ENCODE measurements at regions not wholly inside any gene's neighbourhood (a gene's known extent, or its start where the extent isn't known, plus 50 kb on each side); places are given as distances from the start of the nearest gene placed in this dataset.
"Not testable (repeated sequence)": the region's sequence is repeated elsewhere in the genome, so short reads cannot be mapped to it uniquely, and the experiment has no call there.

DNA sequence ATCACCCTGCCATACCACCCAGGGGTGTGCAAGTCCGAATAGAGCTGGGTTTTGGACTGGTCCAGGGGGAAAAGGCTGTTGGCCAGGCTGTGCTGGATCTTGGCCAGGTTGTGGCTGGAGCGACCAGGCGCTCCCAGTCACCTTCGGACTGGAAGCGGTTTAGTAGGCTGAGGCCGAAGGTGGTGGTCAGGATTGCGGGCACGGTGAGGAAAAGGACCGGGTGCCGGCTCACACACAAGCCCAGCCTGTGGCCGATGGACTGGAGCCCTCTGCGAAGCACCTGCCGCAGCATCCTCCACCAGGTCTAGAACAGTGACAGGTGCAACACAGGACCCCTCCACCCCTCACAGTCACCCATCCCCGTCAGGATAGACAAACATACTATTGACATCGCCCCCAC, 590.6 kb upstream of the PTCHD4 start:
- no peaks in the 10 kb centered on the region for H3K27me3 ChIP-seq (ENCODE audit: control insufficient read depth in 1 of 2, insufficient read depth in 2 of 2, low read length in 2 of 2)
- H3K27ac ChIP-seq (ENCODE audit: low read length): no peak overlapping the region
- no peaks in the 10 kb centered on the region for H3K4me1 ChIP-seq (ENCODE audit: control insufficient read depth, insufficient read depth, low read length)
- no peaks in the 10 kb centered on the region for H3K36me3 ChIP-seq (ENCODE audit: control insufficient read depth in 2 of 2, insufficient read depth in 2 of 2, low read length in 2 of 2)
- H3K4me3 ChIP-seq (ENCODE audit: low read length in 2 of 2): no peak overlapping the region
- no peak overlapping the region for H3K9ac ChIP-seq (ENCODE audit: low read length in 2 of 2)
- no peaks in the 10 kb centered on the region for H3K9me3 ChIP-seq (ENCODE audit: control insufficient read depth in 2 of 2, low read length in 2 of 2)

GRCh38 chr6:48695872-48696271, 584.9 kb upstream of the PTCHD4 start:
- H3K27me3 ChIP-seq (ENCODE audit: control insufficient read depth in 1 of 2, insufficient read depth in 2 of 2, low read length in 2 of 2): no peaks in the 10 kb centered on the region
- no peaks in the 10 kb centered on the region for H3K4me1 ChIP-seq (ENCODE audit: control insufficient read depth, insufficient read depth, low read length)
- H3K9ac ChIP-seq (ENCODE audit: low read length in 2 of 2): no peak overlapping the region
- H3K4me3 ChIP-seq (ENCODE audit: low read length in 2 of 2): no peak overlapping the region
- no peaks in the 10 kb centered on the region for H3K36me3 ChIP-seq (ENCODE audit: control insufficient read depth in 2 of 2, insufficient read depth in 2 of 2, low read length in 2 of 2)
- no peaks in the 10 kb centered on the region for H3K9me3 ChIP-seq (ENCODE audit: control insufficient read depth in 2 of 2, low read length in 2 of 2)
- no peak overlapping the region for H3K27ac ChIP-seq (ENCODE audit: low read length)

DNA sequence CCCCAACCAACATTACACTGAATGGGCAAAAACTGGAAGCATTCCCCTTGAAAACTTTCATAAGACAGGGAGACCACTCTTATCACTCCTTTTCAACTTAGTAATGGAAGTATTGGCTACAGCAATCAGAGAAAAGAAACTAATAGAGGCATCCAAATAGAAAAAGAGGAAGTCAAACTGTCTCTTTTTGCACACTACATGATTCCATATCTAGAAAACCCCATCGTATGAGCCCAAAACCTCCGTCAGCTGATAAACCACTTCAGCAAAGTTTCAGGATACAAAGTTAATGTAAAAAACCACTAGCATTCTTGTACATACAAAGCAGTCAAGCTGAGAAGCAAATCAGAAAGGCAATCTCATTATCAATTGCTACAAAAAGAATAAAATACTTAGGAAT, 580.4 kb upstream of the PTCHD4 start:
- Histone ChIP-seq H3K27me3 (ENCODE audit: control insufficient read depth in 1 of 2, insufficient read depth in 2 of 2, low read length in 2 of 2) (no peaks in the 10 kb centered on the region), H3K4me3 (ENCODE audit: low read length in 2 of 2) (no peak overlapping the region), H3K36me3 (ENCODE audit: control insufficient read depth in 2 of 2, insufficient read depth in 2 of 2, low read length in 2 of 2) (no peaks in the 10 kb centered on the region), H3K27ac (ENCODE audit: low read length) (no peak overlapping the region), H3K9ac (ENCODE audit: low read length in 2 of 2) (no peak overlapping the region), H3K4me1 (ENCODE audit: control insufficient read depth, insufficient read depth, low read length) (no peaks in the 10 kb centered on the region), H3K9me3 (ENCODE audit: control insufficient read depth in 2 of 2, low read length in 2 of 2) (peaks cover 0 to 8% of the 10 kb centered on the region in 2 donors)

GRCh38 chr6:48689498-48689897, 578.5 kb upstream of the PTCHD4 start:
- no peak overlapping the region for H3K9ac ChIP-seq (ENCODE audit: low read length in 2 of 2)
- H3K27ac ChIP-seq (ENCODE audit: low read length): no peak overlapping the region
- H3K4me1 ChIP-seq (ENCODE audit: control insufficient read depth, insufficient read depth, low read length): no peaks in the 10 kb centered on the region
- no peaks in the 10 kb centered on the region for H3K27me3 ChIP-seq (ENCODE audit: control insufficient read depth in 1 of 2, insufficient read depth in 2 of 2, low read length in 2 of 2)
- no peaks in the 10 kb centered on the region for H3K36me3 ChIP-seq (ENCODE audit: control insufficient read depth in 2 of 2, insufficient read depth in 2 of 2, low read length in 2 of 2)
- peaks cover 0 to 8% of the 10 kb centered on the region in 2 donors for H3K9me3 ChIP-seq (ENCODE audit: control insufficient read depth in 2 of 2, low read length in 2 of 2)
- H3K4me3 ChIP-seq (ENCODE audit: low read length in 2 of 2): no peak overlapping the region

DNA sequence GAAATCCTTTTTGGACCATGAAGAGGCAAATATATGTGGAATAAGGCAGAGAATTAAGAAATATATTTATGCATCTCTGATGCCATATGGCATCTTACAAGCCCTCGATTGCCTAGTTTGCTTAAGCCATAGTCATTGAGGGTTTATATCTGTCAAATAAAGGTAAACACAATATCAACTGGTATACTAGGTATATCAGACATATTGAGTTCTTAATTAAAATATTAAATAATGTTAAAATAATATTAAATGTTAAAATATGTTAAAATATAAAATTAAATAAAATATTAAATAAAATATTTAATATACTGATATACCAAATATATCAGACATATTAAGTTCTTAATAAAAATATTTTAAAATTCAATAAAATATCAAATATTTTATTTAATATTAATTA, 567.4 kb upstream of the PTCHD4 start:
- Histone ChIP-seq H3K27me3 (ENCODE audit: control insufficient read depth in 1 of 2, insufficient read depth in 2 of 2, low read length in 2 of 2) (no peaks in the 10 kb centered on the region), H3K4me1 (ENCODE audit: control insufficient read depth, insufficient read depth, low read length) (no peaks in the 10 kb centered on the region), H3K27ac (ENCODE audit: low read length) (no peak overlapping the region), H3K9me3 (ENCODE audit: control insufficient read depth in 2 of 2, low read length in 2 of 2) (no peaks in the 10 kb centered on the region), H3K36me3 (ENCODE audit: control insufficient read depth in 2 of 2, insufficient read depth in 2 of 2, low read length in 2 of 2) (no peaks in the 10 kb centered on the region), H3K4me3 (ENCODE audit: low read length in 2 of 2) (no peak overlapping the region), H3K9ac (ENCODE audit: low read length in 2 of 2) (no peak overlapping the region)

DNA sequence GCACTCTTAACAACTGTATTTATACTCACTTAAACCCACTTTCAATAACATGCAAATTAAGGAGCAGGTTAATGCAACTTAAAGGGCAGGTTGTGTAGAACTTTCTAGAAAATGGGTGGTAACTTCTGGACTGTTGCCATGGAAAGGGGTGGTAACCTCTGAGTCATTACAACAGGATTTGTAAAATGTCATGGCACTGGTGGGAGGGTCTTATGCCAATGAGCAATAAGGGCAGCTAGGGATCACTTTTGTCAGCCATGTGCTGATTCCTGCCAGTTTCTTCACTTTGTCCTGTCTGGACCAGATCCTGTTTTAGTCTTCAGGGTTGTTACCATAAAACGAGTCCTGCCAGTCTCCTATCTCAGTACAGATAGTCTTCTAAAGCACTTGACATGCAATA, 560.5 kb upstream of the PTCHD4 start:
- Histone ChIP-seq H3K9me3 (ENCODE audit: control insufficient read depth in 2 of 2, low read length in 2 of 2) (no peaks in the 10 kb centered on the region), H3K27me3 (ENCODE audit: control insufficient read depth in 1 of 2, insufficient read depth in 2 of 2, low read length in 2 of 2) (no peaks in the 10 kb centered on the region), H3K4me3 (ENCODE audit: low read length in 2 of 2) (no peak overlapping the region), H3K9ac (ENCODE audit: low read length in 2 of 2) (no peak overlapping the region), H3K4me1 (ENCODE audit: control insufficient read depth, insufficient read depth, low read length) (no peaks in the 10 kb centered on the region), H3K27ac (ENCODE audit: low read length) (no peak overlapping the region), H3K36me3 (ENCODE audit: control insufficient read depth in 2 of 2, insufficient read depth in 2 of 2, low read length in 2 of 2) (no peaks in the 10 kb centered on the region)

- no peaks in the 10 kb centered on the region for H3K4me1 ChIP-seq (ENCODE audit: control insufficient read depth, insufficient read depth, low read length)
- no peak overlapping the region for H3K4me3 ChIP-seq (ENCODE audit: low read length in 2 of 2)
- no peak overlapping the region for H3K27ac ChIP-seq (ENCODE audit: low read length)
- no peak overlapping the region for H3K9ac ChIP-seq (ENCODE audit: low read length in 2 of 2)
- no peaks in the 10 kb centered on the region for H3K9me3 ChIP-seq (ENCODE audit: control insufficient read depth in 2 of 2, low read length in 2 of 2)
- no peaks in the 10 kb centered on the region for H3K27me3 ChIP-seq (ENCODE audit: control insufficient read depth in 1 of 2, insufficient read depth in 2 of 2, low read length in 2 of 2)
- no peaks in the 10 kb centered on the region for H3K36me3 ChIP-seq (ENCODE audit: control insufficient read depth in 2 of 2, insufficient read depth in 2 of 2, low read length in 2 of 2)
Observed at GRCh38 chr6:48670546-48670945, 559.5 kb upstream of the PTCHD4 start.

DNA sequence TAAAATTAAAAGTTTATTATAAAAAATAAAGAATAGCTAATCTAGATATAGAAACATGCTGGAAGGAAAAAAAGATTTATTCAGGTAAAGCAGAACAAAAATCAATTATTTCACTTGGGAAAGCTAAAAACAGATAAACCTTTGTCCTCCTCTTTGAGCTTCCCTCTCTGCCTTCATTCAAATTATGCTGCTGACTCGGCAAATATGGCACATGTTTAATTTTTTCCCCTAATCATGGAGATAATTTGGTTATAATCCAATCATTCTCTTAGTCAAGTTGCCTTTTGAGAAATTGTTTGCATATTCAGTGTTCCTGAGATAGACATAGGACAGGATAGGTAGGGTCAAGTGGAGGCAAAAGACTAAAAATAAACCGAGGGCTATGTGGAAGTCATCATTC, 556.8 kb upstream of the PTCHD4 start:
- no peaks in the 10 kb centered on the region for H3K27me3 ChIP-seq (ENCODE audit: control insufficient read depth in 1 of 2, insufficient read depth in 2 of 2, low read length in 2 of 2)
- no peaks in the 10 kb centered on the region for H3K4me1 ChIP-seq (ENCODE audit: control insufficient read depth, insufficient read depth, low read length)
- H3K9me3 ChIP-seq (ENCODE audit: control insufficient read depth in 2 of 2, low read length in 2 of 2): no peaks in the 10 kb centered on the region
- no peak overlapping the region for H3K4me3 ChIP-seq (ENCODE audit: low read length in 2 of 2)
- no peak overlapping the region for H3K27ac ChIP-seq (ENCODE audit: low read length)
- H3K9ac ChIP-seq (ENCODE audit: low read length in 2 of 2): no peak overlapping the region
- no peaks in the 10 kb centered on the region for H3K36me3 ChIP-seq (ENCODE audit: control insufficient read depth in 2 of 2, insufficient read depth in 2 of 2, low read length in 2 of 2)

- H3K9ac ChIP-seq (ENCODE audit: low read length in 2 of 2): no peak overlapping the region
- H3K4me3 ChIP-seq (ENCODE audit: low read length in 2 of 2): no peak overlapping the region
- H3K4me1 ChIP-seq (ENCODE audit: control insufficient read depth, insufficient read depth, low read length): no peaks in the 10 kb centered on the region
- H3K9me3 ChIP-seq (ENCODE audit: control insufficient read depth in 2 of 2, low read length in 2 of 2): no peaks in the 10 kb centered on the region
- H3K27me3 ChIP-seq (ENCODE audit: control insufficient read depth in 1 of 2, insufficient read depth in 2 of 2, low read length in 2 of 2): no peaks in the 10 kb centered on the region
- no peak overlapping the region for H3K27ac ChIP-seq (ENCODE audit: low read length)
- H3K36me3 ChIP-seq (ENCODE audit: control insufficient read depth in 2 of 2, insufficient read depth in 2 of 2, low read length in 2 of 2): no peaks in the 10 kb centered on the region
Observed at GRCh38 chr6:48664826-48665225, 553.8 kb upstream of the PTCHD4 start.

DNA sequence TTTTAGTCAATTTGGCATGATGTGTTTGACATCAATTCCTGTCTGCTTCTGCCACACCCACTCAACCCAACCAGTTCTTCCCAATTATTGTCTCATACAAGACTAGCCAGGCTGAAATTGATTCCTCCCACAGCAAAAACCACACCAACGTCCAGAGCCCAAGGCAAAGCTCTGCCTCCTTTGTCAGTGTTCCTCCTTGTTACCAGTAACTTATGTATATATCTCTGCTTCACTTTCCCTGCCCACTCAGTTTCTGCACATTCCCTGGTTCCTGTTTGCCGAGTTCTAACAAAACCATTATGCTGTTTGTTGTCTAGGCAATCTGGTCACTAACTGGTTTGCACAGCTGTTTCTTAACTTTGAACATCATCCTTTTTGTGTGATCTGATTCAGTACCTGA, 547.9 kb upstream of the PTCHD4 start:
- Histone ChIP-seq H3K4me3 (ENCODE audit: low read length in 2 of 2) (no peak overlapping the region), H3K27me3 (ENCODE audit: control insufficient read depth in 1 of 2, insufficient read depth in 2 of 2, low read length in 2 of 2) (no peaks in the 10 kb centered on the region), H3K4me1 (ENCODE audit: control insufficient read depth, insufficient read depth, low read length) (no peaks in the 10 kb centered on the region), H3K36me3 (ENCODE audit: control insufficient read depth in 2 of 2, insufficient read depth in 2 of 2, low read length in 2 of 2) (no peaks in the 10 kb centered on the region), H3K27ac (ENCODE audit: low read length) (no peak overlapping the region), H3K9ac (ENCODE audit: low read length in 2 of 2) (no peak overlapping the region), H3K9me3 (ENCODE audit: control insufficient read depth in 2 of 2, low read length in 2 of 2) (no peaks in the 10 kb centered on the region)

- Histone ChIP-seq H3K4me1 (ENCODE audit: control insufficient read depth, insufficient read depth, low read length) (no peaks in the 10 kb centered on the region), H3K9ac (ENCODE audit: low read length in 2 of 2) (no peak overlapping the region), H3K4me3 (ENCODE audit: low read length in 2 of 2) (no peak overlapping the region), H3K36me3 (ENCODE audit: control insufficient read depth in 2 of 2, insufficient read depth in 2 of 2, low read length in 2 of 2) (no peaks in the 10 kb centered on the region), H3K27me3 (ENCODE audit: control insufficient read depth in 1 of 2, insufficient read depth in 2 of 2, low read length in 2 of 2) (no peaks in the 10 kb centered on the region), H3K27ac (ENCODE audit: low read length) (no peak overlapping the region), H3K9me3 (ENCODE audit: control insufficient read depth in 2 of 2, low read length in 2 of 2) (no peaks in the 10 kb centered on the region)
Observed at GRCh38 chr6:48641544-48641943, 530.5 kb upstream of the PTCHD4 start.

GRCh38 chr6:48638796-48639195, 527.8 kb upstream of the PTCHD4 start:
- H3K27me3 ChIP-seq (ENCODE audit: control insufficient read depth in 1 of 2, insufficient read depth in 2 of 2, low read length in 2 of 2); H3K36me3 ChIP-seq (ENCODE audit: control insufficient read depth in 2 of 2, insufficient read depth in 2 of 2, low read length in 2 of 2); H3K9me3 ChIP-seq (ENCODE audit: control insufficient read depth in 2 of 2, low read length in 2 of 2); H3K4me1 ChIP-seq (ENCODE audit: control insufficient read depth, insufficient read depth, low read length); H3K27ac ChIP-seq (ENCODE audit: low read length); H3K4me3 ChIP-seq (ENCODE audit: low read length in 2 of 2); H3K9ac ChIP-seq (ENCODE audit: low read length in 2 of 2): not testable (repeated sequence)
